ENCODE measurements at regions not wholly inside any gene's neighbourhood (a gene's known extent, or its start where the extent isn't known, plus 50 kb on each side); places are given as distances from the start of the nearest gene placed in this dataset.

DNA sequence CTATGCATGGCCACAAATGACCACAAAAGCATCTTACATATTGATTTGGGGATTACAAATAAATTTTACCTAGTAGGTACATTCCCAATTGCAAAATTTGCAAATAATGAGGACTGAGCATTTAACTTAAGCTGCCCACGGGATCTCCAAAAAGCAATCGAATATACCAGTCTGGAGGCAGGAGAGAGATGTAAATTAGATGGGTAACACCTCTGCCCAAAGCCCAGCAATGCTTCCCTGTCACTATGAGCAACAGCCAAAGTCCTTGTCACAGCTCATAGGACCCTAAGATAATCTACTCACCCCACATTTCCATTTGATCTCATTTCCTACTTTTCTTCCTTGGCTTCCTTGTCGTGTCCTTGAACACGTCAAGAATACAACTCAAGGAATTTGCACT lies 172.2 kb downstream of the SUCLG1 start:
- Histone ChIP-seq H3K27ac (ENCODE audit: low read length) (no peak overlapping the region), H3K4me1 (ENCODE audit: control insufficient read depth, insufficient read depth, low read length) (no peaks in the 10 kb centered on the region), H3K4me3 (ENCODE audit: low read length) (no peak overlapping the region), H3K27me3 (ENCODE audit: control insufficient read depth, insufficient read depth) (no peaks in the 10 kb centered on the region), H3K9me3 (ENCODE audit: control insufficient read depth, low read length) (no peaks in the 10 kb centered on the region)
- no peak for DNase-seq
- ATAC-seq = no peak
- WGBS = 72% methylated on average over 4 of the region's 4 CpGs
- intact Hi-C loops (cut with DNase I) = no loop called here

GRCh38 chr2:84285056-84285747 lies 173.9 kb downstream of the SUCLG1 start:
- Histone ChIP-seq H3K9me3 (ENCODE audit: control insufficient read depth, low read length) (no peaks in the 10 kb centered on the region), H3K27me3 (ENCODE audit: control insufficient read depth, insufficient read depth) (no peaks in the 10 kb centered on the region), H3K4me1 (ENCODE audit: control insufficient read depth, insufficient read depth, low read length) (no peaks in the 10 kb centered on the region), H3K27ac (ENCODE audit: low read length) (no peak overlapping the region), H3K4me3 (ENCODE audit: low read length) (no peak overlapping the region)
- intact Hi-C loops (cut with DNase I) = no loop called here
- no peak for ATAC-seq
- WGBS = 57% methylated on average over 1 of the region's 1 CpG
- no peak for DNase-seq

- no peaks in the 10 kb centered on the region for H3K27me3 ChIP-seq (ENCODE audit: control insufficient read depth, insufficient read depth)
- intact Hi-C loops (cut with DNase I) = no loop called here
- H3K27ac ChIP-seq (ENCODE audit: low read length) = no peak overlapping the region
- no peak overlapping the region for H3K4me3 ChIP-seq (ENCODE audit: low read length)
- ATAC-seq (no peak), DNase-seq (no peak)
- WGBS = 38% methylated on average over 3 of the region's 3 CpGs
- no peaks in the 10 kb centered on the region for H3K4me1 ChIP-seq (ENCODE audit: control insufficient read depth, insufficient read depth, low read length)
- no peaks in the 10 kb centered on the region for H3K9me3 ChIP-seq (ENCODE audit: control insufficient read depth, low read length)
Observed at GRCh38 chr2:84283506-84283905, 175.6 kb downstream of the SUCLG1 start.

DNA sequence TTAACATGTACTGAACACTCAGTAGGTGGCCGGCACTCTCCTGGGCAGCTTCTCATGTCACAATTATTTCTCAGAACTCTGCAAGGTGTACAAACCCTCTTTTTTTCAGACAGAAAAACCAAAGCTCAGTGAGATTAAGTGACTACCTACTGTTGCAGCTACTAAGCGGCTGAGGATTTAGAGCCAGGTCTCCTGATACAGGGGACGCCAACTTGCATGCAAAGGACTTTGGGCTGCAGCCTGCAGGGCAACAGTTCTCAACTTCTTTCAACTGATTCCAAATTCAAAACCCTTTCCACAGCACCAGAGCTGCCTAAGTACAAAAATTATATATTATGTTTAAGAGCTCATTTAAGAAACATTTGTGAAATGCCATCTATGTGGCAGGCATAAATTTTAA lies 177.6 kb downstream of the SUCLG1 start:
- intact Hi-C loops (cut with DNase I) = no loop called here
- no peak overlapping the region for H3K27ac ChIP-seq (ENCODE audit: low read length)
- DNase-seq (no peak), ATAC-seq (no peak)
- H3K27me3 ChIP-seq (ENCODE audit: control insufficient read depth, insufficient read depth) = no peaks in the 10 kb centered on the region
- no peaks in the 10 kb centered on the region for H3K4me1 ChIP-seq (ENCODE audit: control insufficient read depth, insufficient read depth, low read length)
- H3K9me3 ChIP-seq (ENCODE audit: control insufficient read depth, low read length) = no peaks in the 10 kb centered on the region
- no peak overlapping the region for H3K4me3 ChIP-seq (ENCODE audit: low read length)
- 78% methylated on average over 3 of the region's 3 CpGs for WGBS

- ATAC-seq (no peak), DNase-seq (no peak)
- H3K9me3 ChIP-seq (ENCODE audit: control insufficient read depth, low read length) = no peaks in the 10 kb centered on the region
- no peak overlapping the region for H3K27ac ChIP-seq (ENCODE audit: low read length)
- intact Hi-C loops (cut with DNase I) = no loop called here
- WGBS = 20% methylated on average over 1 of the region's 1 CpG
- no peaks in the 10 kb centered on the region for H3K4me1 ChIP-seq (ENCODE audit: control insufficient read depth, insufficient read depth, low read length)
- H3K27me3 ChIP-seq (ENCODE audit: control insufficient read depth, insufficient read depth) = no peaks in the 10 kb centered on the region
- H3K4me3 ChIP-seq (ENCODE audit: low read length) = no peak overlapping the region
Observed at GRCh38 chr2:84280873-84281272, 178.2 kb downstream of the SUCLG1 start.

DNA sequence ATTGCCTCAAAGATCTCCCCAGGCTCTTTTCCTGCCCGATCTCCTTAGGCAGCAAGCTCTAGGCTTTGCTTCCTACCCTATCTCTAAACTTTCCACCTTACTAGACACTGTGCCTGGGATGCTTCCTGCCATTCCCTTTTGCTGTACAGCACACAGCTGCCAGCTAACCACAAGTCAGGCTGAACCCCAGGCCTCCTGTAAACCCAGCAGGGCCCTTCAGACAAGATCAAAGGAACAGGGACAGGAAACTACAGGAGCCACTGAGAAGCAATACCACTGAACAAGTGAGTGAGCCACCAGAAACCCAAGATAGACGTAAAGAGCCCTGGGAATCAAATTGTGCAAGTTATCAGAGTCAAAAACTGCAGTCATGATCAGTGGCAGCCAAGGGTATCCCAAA lies 180.7 kb downstream of the SUCLG1 start:
- H3K27me3 ChIP-seq (ENCODE audit: control insufficient read depth, insufficient read depth) = no peaks in the 10 kb centered on the region
- H3K4me3 ChIP-seq (ENCODE audit: low read length) = no peak overlapping the region
- 60% methylated on average over 2 of the region's 2 CpGs for WGBS
- no peaks in the 10 kb centered on the region for H3K4me1 ChIP-seq (ENCODE audit: control insufficient read depth, insufficient read depth, low read length)
- no peak for ATAC-seq
- intact Hi-C loops (cut with DNase I) = no loop called here
- no peak for DNase-seq
- H3K27ac ChIP-seq (ENCODE audit: low read length) = no peak overlapping the region
- H3K9me3 ChIP-seq (ENCODE audit: control insufficient read depth, low read length) = no peaks in the 10 kb centered on the region

GRCh38 chr2:84276590-84277255 lies 182.4 kb downstream of the SUCLG1 start:
- Histone ChIP-seq H3K9me3 (ENCODE audit: control insufficient read depth, low read length) (no peaks in the 10 kb centered on the region), H3K27me3 (ENCODE audit: control insufficient read depth, insufficient read depth) (no peaks in the 10 kb centered on the region), H3K4me3 (ENCODE audit: low read length) (no peak overlapping the region), H3K4me1 (ENCODE audit: control insufficient read depth, insufficient read depth, low read length) (no peaks in the 10 kb centered on the region), H3K27ac (ENCODE audit: low read length) (no peak overlapping the region)
- intact Hi-C loops (cut with DNase I) = no loop called here
- DNase-seq (no peak), ATAC-seq (no peak)

DNA sequence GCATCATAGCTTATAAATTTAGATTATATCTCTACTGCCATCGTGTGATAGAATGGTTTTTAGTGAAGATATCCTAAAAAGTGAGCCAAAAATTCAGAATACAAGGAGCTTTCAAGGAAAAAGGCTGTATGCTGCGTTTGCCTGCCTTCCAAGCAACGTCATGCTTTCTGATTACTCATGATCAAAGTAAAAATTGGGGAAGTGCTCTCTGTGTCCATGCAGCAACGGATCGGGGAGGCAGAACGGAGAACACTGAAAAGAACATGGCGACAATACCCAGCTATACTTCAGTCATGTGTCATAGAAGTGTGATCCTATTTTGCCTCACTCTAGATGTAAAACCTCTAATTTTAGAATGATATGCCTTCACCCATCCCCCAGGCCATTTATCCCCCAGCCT lies 185.7 kb downstream of the SUCLG1 start:
- ATAC-seq (no peak), DNase-seq (no peak)
- H3K4me1 ChIP-seq (ENCODE audit: control insufficient read depth, insufficient read depth, low read length) = no peaks in the 10 kb centered on the region
- 79% methylated on average over 7 of the region's 7 CpGs for WGBS
- intact Hi-C loops (cut with DNase I) = no loop called here
- H3K27me3 ChIP-seq (ENCODE audit: control insufficient read depth, insufficient read depth) = no peaks in the 10 kb centered on the region
- no peaks in the 10 kb centered on the region for H3K9me3 ChIP-seq (ENCODE audit: control insufficient read depth, low read length)
- H3K27ac ChIP-seq (ENCODE audit: low read length) = no peak overlapping the region
- no peak overlapping the region for H3K4me3 ChIP-seq (ENCODE audit: low read length)

DNA sequence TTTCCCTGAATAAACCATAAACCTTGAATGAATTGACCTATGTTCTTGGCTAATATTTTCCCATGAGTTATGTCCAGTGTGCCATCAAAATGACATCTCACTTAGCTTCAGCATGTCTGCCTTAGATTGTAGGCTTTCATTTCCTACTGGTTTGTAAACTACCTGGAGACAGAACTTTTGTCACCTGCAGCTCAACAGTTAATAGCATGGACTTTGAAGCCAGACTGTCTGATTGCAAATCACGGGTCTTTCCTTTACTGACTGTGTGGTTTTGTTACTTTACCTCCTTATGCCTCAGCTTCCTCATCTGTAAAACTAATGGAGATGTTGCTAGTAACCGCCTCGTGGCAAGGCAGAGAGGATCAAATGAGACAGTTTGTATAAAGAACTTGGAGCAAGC lies 187.1 kb downstream of the SUCLG1 start:
- no peaks in the 10 kb centered on the region for H3K9me3 ChIP-seq (ENCODE audit: control insufficient read depth, low read length)
- WGBS = 76% methylated on average over 3 of the region's 3 CpGs

GRCh38 chr2:84257831-84258230 lies 201.2 kb downstream of the SUCLG1 start:
- H3K27me3 ChIP-seq (ENCODE audit: control insufficient read depth, insufficient read depth) = no peaks in the 10 kb centered on the region
- no peak overlapping the region for H3K4me3 ChIP-seq (ENCODE audit: low read length)
- H3K4me1 ChIP-seq (ENCODE audit: control insufficient read depth, insufficient read depth, low read length) = no peaks in the 10 kb centered on the region
- intact Hi-C loops (cut with DNase I) = no loop called here
- H3K27ac ChIP-seq (ENCODE audit: low read length) = no peak overlapping the region
- no peaks in the 10 kb centered on the region for H3K9me3 ChIP-seq (ENCODE audit: control insufficient read depth, low read length)
- DNase-seq = no peak
- ATAC-seq = no peak

More for the DNA sequence above, 187.1 kb downstream of the SUCLG1 start:
- DNase-seq (no peak), ATAC-seq (no peak)
- Histone ChIP-seq H3K4me1 (ENCODE audit: control insufficient read depth, insufficient read depth, low read length) (no peaks in the 10 kb centered on the region), H3K27ac (ENCODE audit: low read length) (no peak overlapping the region), H3K27me3 (ENCODE audit: control insufficient read depth, insufficient read depth) (no peaks in the 10 kb centered on the region), H3K4me3 (ENCODE audit: low read length) (no peak overlapping the region)
- intact Hi-C loops (cut with DNase I) = no loop called here

- no peak overlapping the region for H3K27ac ChIP-seq (ENCODE audit: low read length)
- DNase-seq = no peak
- H3K9me3 ChIP-seq (ENCODE audit: control insufficient read depth, low read length) = no peaks in the 10 kb centered on the region
- intact Hi-C loops (cut with DNase I) = no loop called here
- H3K27me3 ChIP-seq (ENCODE audit: control insufficient read depth, insufficient read depth) = no peaks in the 10 kb centered on the region
- H3K4me3 ChIP-seq (ENCODE audit: low read length) = no peak overlapping the region
- WGBS = 93% methylated on average over 2 of the region's 2 CpGs
- H3K4me1 ChIP-seq (ENCODE audit: control insufficient read depth, insufficient read depth, low read length) = no peaks in the 10 kb centered on the region
- no peak for ATAC-seq
Observed at GRCh38 chr2:84251651-84252302, 207.3 kb downstream of the SUCLG1 start.
